ENCODE measurements at regions not wholly inside any gene's neighbourhood (a gene's known extent, or its start where the extent isn't known, plus 50 kb on each side); places are given as distances from the start of the nearest gene placed in this dataset.

DNA sequence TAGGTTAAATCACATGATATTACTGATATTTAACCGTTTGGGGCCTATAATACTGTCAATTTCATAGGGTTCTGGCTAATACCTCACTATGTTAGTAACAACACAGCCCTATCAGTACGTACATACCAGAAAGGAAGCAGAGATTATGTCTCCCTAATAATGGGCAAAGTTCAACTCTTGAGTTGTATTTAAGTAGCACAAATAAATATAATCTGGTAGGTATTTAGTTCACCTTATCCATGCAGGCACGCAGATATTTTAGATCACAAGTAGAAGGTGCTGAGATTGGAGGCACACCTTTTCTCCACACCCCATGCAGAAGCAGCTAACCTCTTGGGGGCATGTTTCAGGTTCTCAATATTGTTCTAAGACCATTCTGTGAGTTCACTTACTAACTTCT lies 118.9 kb downstream of the IRS1 start:
- no peak for DNase-seq

DNA sequence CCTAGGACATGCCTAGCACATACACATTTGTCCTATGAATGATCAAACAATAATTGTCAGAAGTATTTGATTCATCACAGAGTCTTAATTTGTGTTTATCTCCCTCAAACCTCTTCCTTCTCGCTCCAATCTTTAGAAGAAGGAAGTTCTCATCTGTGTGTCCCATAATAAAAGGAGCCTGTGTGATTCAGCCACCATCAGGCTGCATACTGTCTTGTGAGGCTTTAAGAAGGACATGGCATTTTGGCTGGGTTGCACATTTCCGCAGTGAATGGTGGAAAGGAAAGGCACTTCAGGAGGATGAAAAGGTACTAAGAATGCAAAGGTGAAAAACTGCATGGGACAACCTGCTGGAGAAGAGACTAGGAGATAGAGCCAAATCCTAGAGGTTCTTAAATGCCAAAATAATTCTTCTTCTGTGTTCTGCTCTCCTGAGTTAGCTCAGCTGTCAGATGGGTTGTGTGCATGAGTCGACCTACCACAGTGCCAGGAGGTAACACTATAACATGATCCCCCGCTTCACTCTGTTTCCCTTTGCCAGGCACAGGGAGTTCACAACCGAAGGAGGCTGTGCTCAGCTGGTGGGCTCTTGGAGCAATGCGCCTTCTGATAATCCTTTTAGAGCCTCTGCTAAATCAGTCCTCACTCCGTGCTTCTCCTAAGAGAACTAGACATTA lies 120.1 kb downstream of the IRS1 start:
- no peak for DNase-seq

DNA sequence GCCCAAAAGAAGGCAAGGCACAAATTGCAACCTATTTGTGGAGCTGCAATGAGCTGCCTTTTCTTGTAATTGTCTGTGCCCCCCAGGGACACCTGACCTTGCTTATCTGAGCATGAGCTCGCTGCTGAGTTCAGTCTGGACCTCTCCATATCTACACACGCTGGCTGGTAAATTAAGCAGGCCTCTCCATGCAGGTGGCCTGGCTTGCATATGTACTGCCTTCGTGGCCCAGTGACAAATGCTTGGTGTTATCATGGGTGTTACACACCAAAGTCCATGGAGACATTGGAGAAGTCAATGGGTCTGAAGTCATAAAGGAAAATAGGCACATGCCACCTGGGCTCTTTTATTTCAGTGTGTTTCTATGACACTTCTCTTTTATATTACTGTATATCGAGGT lies 121.2 kb downstream of the IRS1 start:
- DNase-seq, result no peak

DNA sequence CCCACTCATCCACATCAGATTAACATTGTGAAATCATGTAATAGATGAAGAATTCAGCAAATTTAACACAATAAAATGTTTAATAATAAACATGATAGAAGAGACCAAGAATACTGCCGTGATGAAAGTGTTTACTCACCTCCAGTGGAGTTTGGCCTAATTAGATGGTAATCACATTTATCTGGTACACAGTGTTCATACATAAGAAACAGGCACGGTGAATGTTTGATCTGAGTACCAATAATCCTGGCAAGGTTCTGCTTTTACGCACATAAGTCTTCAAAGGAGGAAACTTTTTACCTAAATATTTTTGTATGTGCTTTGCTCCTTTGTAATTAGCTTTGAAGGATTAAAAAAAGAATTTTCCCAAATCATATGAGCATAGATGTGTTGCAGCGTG lies 122.5 kb downstream of the IRS1 start:
- no peak for DNase-seq

DNA sequence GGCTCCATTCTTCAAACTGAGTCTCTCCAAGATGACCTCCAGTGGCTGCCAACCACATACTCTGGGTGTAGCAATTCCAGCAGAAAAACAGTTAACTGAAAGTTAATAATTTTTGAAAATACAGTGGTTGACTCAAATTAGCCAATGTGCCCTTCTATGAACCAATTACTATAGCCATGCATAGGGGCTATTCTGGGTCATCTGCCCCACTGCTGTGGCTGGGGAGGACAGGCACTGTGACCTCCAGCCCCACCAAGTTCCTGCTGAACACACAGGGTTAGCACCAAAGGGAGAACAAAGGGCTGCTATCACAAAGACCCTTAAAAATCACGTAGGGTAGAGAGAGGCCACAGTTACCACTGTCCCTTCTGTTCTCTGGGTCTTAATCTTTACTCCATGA lies 123.0 kb downstream of the IRS1 start:
- DNase-seq, result no peak

DNA sequence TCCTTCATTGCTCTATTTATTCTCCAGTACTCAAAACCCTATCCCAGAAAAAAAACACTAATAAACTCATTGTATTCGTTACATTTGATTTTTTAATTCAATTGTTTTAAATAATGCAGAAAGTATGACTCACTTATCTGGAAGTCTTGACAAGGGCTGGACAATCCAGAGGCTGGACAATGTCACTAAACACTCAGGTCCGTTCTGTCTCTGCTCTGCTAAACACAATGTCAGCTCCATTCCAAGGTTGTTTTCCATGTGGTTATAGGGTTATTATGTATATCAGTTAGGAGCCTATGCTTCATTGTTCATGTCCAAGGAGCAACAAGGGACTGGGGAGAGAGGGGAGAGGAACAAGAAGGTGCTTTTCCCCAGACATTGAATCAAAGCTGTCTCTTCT lies 125.5 kb downstream of the IRS1 start:
- no peak for DNase-seq

DNA sequence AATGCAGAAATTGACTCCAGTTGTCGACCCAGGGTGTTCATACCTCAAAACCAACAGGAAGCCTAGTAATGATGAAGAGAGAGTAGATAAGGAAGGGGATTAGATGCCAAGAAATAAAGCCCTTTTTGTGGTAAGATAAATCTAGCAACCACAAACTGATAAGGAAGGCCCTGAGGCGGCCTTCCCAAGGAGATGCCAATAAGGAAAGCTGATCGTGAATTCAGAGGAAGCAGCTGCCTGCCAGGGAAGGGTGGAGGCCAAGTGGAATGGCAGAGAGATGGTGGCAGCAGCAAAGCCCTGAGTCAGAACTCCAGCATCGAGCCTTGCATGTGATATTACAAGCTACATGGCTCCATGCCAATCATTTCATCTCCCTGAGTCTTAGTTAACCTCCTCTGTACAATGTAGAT lies 126.3 kb downstream of the IRS1 start:
- no peak for DNase-seq

DNA sequence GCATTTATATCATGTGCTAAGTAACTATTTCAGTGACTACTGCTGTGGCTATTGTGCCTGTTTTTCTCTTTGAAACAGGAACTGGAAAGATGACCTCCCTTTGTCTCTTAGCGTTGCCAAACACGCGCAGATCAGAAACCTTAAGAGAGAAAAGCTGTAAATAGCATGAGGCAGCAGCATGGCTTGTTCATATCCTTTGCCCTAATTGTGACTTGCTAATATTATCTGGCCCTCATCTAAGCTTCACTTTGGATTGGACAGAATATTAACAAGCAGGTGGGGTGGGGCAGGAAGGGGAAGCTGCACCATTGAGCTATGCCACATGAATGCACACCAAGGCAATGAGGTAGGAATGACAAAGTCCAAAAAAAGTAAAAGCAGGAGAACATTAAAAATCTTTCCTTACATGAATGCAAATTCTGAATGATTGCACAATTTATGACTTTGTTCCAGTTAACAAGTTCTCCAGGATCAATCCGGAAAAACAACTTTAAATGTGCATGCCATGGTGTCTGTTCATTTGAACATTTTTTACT lies 128.4 kb downstream of the IRS1 start:
- no peak for DNase-seq

DNA sequence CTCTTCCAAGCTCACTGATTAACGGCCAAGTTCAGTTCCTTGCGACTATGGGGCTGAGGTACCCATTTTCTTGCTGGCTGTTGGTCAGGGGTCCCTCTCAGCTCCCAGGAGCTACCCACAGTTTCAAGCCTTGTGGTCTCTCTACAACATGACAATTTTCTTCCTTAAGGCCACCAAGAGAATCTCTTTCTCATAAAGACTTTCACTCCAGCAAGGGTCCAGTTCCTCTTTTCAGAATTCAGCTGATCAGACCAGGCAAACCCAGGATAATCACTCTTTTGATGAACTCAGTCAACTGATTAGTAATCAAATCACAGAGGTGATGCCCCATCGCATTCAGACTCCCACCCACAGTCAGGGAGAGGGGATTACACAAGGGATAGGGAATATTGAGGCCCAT lies 129.7 kb downstream of the IRS1 start:
- no peak for DNase-seq

DNA sequence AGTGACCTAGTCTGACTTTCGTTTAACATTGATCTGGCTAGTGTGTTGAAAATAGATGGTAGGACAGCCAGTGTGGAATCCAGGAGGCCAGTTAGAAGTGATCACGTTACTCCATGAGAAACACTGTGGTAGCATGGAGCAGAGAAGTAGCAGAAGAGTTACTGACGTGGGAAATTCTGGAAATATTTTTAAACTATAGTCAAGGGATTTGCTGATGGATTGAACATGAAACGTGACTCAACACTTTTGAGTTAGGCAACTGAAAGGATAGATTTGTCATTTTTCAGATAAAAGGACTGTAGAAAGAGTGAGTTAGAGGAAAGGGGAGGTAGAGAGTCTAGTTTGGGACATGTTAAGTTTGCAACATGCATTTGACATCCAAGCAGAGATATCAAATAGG lies 130.4 kb downstream of the IRS1 start:
- DNase-seq, result no peak

DNA sequence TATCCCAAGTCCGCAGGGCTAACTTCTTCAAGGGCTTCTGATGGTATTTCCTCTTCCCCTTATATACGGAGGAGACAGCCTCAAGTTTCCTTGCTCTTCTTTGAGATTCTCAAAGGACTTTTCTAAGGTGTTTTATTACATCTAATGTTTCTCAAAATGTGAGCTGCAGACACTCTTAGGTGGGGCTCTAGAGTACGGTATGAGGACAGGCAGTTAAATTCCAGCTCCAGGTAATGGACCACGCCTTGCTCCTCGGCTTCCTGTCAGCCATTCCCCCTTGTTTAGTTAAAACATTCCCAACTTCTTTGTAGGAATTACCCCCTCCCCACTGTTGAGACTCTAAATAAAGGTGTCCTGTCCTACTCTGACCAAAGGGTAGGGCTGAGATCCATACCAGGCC lies 131.9 kb downstream of the IRS1 start:
- DNase-seq, result no peak

DNA sequence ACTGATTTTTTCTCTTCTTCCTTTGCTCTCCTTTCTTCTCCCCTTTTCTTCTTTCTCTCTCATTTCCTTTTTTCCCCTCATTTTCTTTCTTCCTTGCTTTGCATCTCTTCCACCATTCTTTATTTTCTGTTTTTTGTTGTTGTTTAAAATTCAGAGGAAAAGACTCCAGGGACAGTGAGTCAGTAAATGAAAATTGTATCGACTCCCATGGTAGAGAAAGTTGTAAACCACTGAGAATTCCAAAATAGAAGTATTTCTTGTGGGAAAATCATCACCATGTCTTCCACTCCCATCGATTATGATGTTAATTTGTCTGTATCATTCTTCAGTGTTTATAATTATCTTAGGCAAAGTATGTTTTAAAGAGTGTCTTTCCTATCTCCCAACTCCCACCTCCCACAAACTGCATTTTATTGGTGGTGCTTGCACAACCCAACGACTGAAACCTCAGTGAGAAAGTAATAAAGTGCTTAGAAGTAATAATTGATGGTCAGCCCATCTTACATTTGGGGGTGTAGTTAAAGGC lies 134.3 kb downstream of the IRS1 start:
- DNase-seq, result no peak

DNA sequence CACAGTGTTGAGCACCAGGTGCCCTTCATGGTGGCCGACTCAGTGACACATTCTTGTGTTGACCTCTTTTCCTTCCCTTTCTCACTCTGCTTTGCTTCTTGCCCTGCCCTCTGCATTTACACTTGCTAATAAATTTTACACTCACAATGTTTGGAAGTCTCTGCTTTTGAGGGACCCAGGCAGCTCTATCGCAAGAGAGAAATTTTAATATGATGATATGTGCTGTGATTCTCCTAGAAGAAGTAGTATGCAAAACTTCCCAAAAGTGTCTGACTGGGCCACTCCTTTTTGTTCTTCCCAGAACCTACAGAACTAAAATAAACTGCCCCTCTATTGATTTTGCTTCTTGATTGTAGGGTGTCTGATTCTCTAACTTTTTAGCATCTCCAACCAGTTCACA lies 135.0 kb downstream of the IRS1 start:
- no peak for DNase-seq

DNA sequence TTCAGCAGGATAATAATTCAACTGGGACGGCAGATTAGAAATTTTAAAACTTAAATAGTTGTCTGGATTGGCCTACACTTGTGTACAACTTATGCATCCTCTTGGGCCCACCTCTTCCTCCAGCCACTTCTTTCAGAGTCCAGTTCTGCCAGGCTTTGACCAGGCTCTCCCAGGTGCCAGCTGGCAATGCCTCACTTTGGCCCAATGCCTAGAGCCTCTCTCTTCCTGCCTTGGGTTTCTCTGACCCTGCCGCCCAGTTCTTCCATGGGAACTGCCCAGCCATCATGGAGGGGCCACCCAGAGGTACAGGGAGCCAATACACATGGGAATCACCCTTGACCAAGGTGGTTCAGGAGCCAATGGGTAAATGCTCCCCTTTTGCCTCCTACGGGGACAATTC lies 135.5 kb downstream of the IRS1 start:
- no peak for DNase-seq

DNA sequence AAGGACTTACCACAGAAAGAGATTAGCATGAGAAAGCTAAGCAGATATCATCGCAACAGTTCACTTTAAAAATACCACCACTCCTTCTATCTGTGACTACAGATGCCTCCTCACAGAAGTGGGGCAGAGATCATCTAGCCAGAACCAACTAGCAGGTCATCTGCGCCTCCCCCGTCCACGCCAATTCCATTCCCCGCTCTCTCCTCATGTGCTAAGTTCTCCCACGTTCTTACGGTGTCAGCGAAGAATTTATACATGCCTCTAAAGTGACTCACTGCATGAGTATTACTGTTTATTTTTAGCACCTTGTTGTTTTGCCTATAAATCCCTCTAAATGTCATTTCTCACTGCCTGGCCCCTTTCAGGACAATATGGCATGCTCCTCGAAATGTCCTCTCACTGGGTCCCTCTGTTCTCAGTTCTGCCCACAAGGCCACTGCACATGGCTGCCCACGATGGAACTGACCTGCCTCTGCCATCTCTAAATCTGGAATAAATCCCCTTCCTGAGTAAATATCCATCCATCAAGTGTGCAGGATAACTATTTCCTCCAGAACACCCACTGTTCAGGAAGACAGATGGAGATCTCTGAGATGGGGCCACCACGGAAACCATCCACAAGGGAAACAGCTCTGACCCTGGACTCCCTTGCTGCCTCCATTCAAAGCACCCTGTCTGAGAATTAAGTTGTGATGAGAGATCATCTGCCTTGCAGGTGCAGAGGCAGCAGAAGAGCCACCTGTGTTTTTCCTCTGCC lies 137.7 kb downstream of the IRS1 start:
- DNase-seq, result no peak

DNA sequence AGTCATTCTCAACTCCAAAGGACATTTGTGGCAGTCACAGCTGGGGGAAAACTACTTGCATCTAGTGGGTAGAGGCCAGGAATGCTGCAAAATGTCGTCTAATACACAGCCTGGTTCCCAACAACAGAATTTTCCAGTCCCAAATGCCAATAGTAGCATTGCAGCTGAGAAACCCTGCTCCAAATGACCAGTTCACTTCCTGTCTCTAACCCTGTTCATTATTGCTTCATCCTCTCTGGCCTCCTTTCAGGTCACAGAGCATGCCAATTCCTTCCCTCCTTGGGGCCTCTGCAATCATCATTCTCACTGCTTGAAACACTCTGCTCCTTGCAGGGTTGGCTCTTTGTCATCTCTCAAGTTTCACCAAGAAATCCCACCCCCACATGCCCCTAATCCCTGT lies 139.1 kb downstream of the IRS1 start:
- no peak for DNase-seq

DNA sequence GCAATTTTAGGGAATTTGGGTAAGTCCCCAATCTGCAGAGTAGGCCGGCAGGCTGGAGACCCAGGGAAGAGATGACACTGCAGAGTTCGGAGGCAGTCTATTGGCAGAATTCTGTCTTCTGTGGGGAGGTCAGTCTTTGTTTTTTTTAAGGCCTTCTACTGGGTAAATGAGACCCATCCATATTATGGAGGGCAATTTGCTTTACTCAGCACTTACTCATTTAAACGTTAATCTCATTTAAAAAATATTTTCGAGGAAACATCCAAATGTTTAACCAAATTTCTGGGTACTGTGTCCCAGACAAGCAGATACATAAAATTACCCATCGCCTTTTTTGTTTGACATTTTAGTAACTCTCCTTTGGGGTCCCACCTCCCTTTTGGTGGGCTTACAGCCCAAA lies 139.5 kb downstream of the IRS1 start:
- DNase-seq, result no peak

DNA sequence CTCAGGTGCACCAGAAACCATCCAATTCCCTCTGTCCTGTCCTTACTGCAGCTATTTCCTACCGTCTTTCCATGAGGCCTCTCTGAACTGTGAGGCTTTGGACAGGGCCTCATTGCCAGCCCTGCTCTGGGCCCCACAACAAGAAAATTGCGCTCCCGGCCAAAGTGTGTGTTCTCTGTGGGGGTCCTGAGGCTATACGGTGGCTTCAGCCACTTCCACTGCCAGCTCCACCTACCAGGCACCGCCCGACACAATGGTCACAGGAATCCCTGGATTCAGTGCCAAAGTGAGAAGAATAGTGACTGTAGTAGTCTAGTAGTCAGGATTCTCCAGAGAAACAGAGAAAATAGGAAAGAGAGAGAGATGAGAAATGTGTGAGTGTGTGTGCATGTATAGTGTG lies 140.2 kb downstream of the IRS1 start:
- no peak for DNase-seq

DNA sequence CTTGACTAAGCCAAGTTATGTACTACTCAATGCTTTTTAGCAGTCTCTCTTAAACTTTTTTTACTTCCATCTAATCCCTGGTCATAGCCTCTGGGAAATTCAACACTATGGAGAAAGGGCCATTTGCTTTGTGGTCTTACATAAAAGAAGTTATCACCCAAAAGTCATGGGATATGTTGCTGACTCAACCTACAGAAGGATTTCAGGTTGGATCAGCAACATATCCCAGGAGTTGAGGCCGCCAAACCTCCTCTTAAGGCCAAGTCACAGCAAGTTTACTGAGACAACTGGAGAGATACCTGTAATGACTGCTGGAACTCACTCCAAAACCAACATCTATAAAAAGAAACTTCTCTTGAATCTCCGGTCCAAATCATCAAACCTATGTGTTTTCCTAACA lies 141.1 kb downstream of the IRS1 start:
- DNase-seq, result no peak

DNA sequence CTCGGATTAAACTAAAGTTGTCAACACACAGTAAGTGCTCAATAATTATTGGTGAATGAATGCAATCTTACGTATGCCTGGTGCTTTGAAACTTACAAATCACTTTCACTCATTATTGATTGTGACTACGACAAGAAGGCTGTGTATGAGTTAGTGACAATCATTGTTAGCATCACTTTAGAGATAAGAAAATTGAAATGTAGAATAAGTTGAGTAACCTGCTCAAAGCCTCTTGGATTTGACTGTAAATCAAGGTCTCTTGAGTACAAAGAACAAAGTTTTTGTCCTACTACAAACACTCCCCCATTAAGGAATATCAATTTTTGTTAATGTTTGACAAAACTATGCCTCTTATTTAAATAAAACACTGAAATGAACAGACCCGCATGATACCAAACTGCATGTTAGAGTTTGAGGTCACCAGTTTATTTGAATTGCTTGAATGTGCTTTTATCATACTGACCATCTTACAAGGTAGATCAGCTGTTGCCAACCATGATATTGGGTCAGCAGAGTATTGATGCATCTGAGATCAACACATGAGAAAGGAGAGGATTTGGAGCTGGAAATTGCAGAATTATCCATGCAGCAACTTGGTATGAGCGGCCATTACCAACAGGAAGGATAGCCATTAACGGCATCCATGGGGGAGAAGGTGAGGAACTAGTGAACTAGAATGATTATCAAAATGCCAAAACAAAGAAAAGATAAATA lies 142.1 kb downstream of the IRS1 start:
- DNase-seq, result no peak

DNA sequence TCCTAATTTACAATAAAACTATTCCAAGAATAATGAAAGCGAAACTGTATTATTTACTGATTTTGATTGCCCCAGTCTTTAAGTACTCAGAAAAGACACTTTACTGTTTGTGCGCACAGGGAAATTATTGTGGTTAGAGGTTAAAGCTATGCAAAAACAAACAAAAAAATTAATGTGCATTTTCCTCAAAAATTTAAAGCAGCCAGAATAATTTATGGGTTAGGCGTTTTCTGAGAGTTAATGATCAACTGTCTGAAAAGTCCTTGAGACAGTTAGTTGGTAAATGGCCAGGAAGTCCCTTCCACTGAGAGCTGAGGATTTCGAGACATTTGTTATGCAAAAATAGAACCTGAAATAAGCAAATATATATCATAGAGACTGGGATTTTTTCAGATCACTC lies 143.3 kb downstream of the IRS1 start:
- no peak for DNase-seq

DNA sequence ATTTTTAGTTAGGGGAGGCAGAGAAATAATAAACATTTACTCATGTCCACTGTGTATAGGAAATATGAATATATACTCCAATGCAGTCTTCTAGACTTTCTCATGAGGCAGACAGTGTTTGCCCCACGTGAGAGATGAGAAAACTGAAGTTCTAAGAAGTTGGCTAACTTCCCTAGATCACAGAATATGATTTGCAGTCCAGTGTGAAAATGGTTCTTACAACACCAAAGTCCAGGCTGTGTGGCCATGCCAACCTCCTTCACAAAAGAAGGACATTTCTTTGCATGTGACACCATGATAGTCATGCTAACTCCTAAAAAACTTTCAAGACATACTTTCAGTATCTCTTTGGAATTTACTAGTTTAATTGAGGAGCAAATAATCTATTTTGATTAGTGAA lies 143.7 kb downstream of the IRS1 start:
- no peak for DNase-seq

DNA sequence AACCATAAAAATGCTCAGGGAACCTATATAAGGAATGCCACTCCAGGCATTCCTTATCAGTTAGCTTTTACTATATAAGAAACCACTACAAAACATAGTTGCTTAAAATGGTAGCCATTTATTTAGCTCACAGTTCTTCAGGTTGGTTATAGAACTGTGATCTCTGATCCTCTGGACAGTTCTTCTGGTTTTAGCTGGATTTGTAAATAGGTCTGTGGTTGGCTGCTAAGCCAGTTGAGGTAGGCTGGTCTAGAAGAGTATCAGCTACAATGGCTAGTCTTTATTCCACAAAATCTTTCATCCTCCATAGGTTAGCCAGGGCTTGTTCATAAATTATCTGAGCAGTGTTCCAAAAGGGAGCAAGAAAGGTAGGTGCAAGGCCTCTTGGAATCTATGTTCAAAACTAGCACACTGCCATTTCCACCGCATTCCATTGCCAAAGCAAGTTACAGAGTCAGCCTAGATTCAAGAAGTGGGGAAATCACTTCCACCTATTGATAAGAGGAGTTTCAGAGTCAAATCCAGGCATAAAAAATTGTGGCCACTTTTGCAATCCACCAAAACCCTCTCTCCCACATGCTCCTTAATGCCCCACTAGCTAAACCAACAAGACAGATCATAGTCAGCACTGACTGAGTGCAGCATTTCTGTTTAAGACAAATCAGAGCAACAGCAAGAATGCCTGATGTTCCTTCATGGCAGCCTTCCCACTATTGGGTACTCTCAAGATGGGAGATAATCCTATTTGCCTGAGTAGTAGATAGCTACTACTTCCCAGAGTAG lies 146.4 kb downstream of the IRS1 start:
- DNase-seq, result no peak
